ENCODE measurements at regions not wholly inside any gene's neighbourhood (a gene's known extent, or its start where the extent isn't known, plus 50 kb on each side); places are given as distances from the start of the nearest gene placed in this dataset.

- no peak for TF ChIP-seq ZBTB7A (IDR thresholded peaks at IDR 0.05; ENCODE audit: low read depth)
- no peak for TF ChIP-seq CREB1 (IDR thresholded peaks at IDR 0.05; ENCODE audit: low read depth)
- no peak for TF ChIP-seq TAF1 (IDR thresholded peaks at IDR 0.05; ENCODE audit: low read depth)
- TF ChIP-seq TEAD4 (IDR thresholded peaks at IDR 0.05): no peak
- TF ChIP-seq NFIC (IDR thresholded peaks at IDR 0.05): no peak
- TF ChIP-seq CEBPB (IDR thresholded peaks at IDR 0.05): no peak
- no peak for TF ChIP-seq MAX (IDR thresholded peaks at IDR 0.05)
- no peak for TF ChIP-seq RAD21 (IDR thresholded peaks at IDR 0.05; ENCODE audit: low read depth)
- TF ChIP-seq USF1 (IDR thresholded peaks at IDR 0.05): no peak
- no peak for TF ChIP-seq EGR1 (IDR thresholded peaks at IDR 0.05)
- no peak for TF ChIP-seq EP300 (IDR thresholded peaks at IDR 0.05; ENCODE audit: borderline replicate concordance)
- no peak for TF ChIP-seq REST (IDR thresholded peaks at IDR 0.05; ENCODE audit: low read depth)
Observed at GRCh38 chr16:9275816-9276354, 184.4 kb downstream of the HAPSTR1 start.

DNA sequence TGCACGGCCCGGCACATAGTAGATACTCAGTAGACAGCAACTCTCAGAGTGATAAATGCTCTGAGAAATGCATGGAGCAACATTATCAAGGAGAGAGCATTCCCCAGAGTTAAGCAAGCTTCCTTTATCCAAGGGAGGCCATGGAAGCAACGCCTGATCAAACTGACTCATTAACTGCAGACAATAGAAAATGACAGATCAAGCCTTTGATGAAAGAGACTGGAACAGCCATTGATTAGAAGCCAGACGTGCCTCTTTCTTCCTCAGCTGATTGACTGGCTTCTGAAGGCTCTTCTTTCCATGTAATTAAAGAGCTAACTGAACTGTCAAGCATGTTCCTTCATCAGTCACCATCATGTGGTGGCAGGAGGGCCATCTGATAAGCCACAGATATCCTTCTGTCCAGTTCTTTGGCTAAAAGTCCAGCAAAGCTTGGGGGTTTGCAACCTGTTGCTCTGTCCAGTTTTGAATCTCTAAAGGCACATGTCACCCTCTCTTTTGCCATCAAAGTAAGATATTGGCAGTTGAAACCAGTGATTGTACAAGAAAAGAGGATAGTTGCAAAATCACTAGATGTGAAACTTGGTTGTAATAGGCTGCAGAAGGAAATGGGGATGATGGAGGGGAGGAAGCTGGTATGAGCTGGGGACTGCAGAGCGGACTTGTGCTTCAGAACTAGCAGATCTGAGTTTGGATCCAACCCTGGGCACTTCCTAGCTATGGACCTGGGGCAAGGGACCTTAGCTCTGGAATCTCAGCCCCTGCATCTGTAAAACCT lies 188.0 kb downstream of the HAPSTR1 start:
- TF ChIP-seq TCF12 (IDR thresholded peaks at IDR 0.05; ENCODE audit: low read depth) (no peak), TEAD4 (IDR thresholded peaks at IDR 0.05) (no peak), FOXM1 (IDR thresholded peaks at IDR 0.05; ENCODE audit: borderline replicate concordance, low read depth) (no peak), EGR1 (IDR thresholded peaks at IDR 0.05) (no peak), NFIC (IDR thresholded peaks at IDR 0.05) (no peak), YY1 (IDR thresholded peaks at IDR 0.05; ENCODE audit: low read depth) (no peak), MAX (IDR thresholded peaks at IDR 0.05) (no peak), ZBTB7A (IDR thresholded peaks at IDR 0.05; ENCODE audit: low read depth) (no peak), USF1 (IDR thresholded peaks at IDR 0.05) (no peak), CEBPB (IDR thresholded peaks at IDR 0.05) (no peak), RAD21 (IDR thresholded peaks at IDR 0.05; ENCODE audit: low read depth) (no peak)

GRCh38 chr16:9280069-9280466 lies 188.6 kb downstream of the HAPSTR1 start:
- TF ChIP-seq ZBTB7A (IDR thresholded peaks at IDR 0.05; ENCODE audit: low read depth): no peak
- TF ChIP-seq YY1 (IDR thresholded peaks at IDR 0.05; ENCODE audit: low read depth): no peak
- TF ChIP-seq USF1 (IDR thresholded peaks at IDR 0.05): no peak
- no peak for TF ChIP-seq MAX (IDR thresholded peaks at IDR 0.05)
- TF ChIP-seq FOXM1 (IDR thresholded peaks at IDR 0.05; ENCODE audit: borderline replicate concordance, low read depth): no peak
- no peak for TF ChIP-seq CREB1 (IDR thresholded peaks at IDR 0.05; ENCODE audit: low read depth)
- no peak for TF ChIP-seq RAD21 (IDR thresholded peaks at IDR 0.05; ENCODE audit: low read depth)
- TF ChIP-seq TCF12 (IDR thresholded peaks at IDR 0.05; ENCODE audit: low read depth): no peak
- no peak for TF ChIP-seq NFIC (IDR thresholded peaks at IDR 0.05)
- no peak for TF ChIP-seq TEAD4 (IDR thresholded peaks at IDR 0.05)
- TF ChIP-seq CEBPB (IDR thresholded peaks at IDR 0.05): no peak
- TF ChIP-seq REST (IDR thresholded peaks at IDR 0.05; ENCODE audit: low read depth): no peak
- TF ChIP-seq EP300 (IDR thresholded peaks at IDR 0.05; ENCODE audit: borderline replicate concordance): no peak
- TF ChIP-seq TAF1 (IDR thresholded peaks at IDR 0.05; ENCODE audit: low read depth): no peak
- no peak for TF ChIP-seq EGR1 (IDR thresholded peaks at IDR 0.05)

DNA sequence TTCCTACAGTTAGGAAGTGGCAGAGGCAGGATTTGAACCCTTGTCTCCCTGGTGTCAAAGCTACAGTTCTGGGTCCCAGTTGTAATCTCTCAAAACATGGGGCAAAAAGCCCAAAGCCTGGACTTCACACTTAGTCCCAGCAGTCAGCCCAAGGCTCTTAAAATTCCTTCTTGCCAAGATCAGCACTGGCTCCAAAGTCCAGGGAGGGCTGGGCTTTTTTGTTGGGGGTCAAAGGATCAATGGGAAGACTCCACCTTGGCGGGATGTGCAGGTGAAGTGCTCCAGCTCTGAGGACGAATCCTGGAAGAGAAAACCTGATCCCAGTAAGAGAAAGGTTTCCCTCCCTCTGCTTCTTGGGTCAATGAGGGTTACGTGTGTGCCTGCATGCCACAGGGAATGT lies 195.5 kb downstream of the HAPSTR1 start:
- TF ChIP-seq FOXM1 (IDR thresholded peaks at IDR 0.05; ENCODE audit: borderline replicate concordance, low read depth) (no peak), CEBPB (IDR thresholded peaks at IDR 0.05) (no peak), EGR1 (IDR thresholded peaks at IDR 0.05) (no peak), ZBTB7A (IDR thresholded peaks at IDR 0.05; ENCODE audit: low read depth) (no peak), RAD21 (IDR thresholded peaks at IDR 0.05; ENCODE audit: low read depth) (no peak), USF1 (IDR thresholded peaks at IDR 0.05) (no peak), REST (IDR thresholded peaks at IDR 0.05; ENCODE audit: low read depth) (no peak), YY1 (IDR thresholded peaks at IDR 0.05; ENCODE audit: low read depth) (no peak), MAX (IDR thresholded peaks at IDR 0.05) (no peak), TEAD4 (IDR thresholded peaks at IDR 0.05) (no peak), TCF12 (IDR thresholded peaks at IDR 0.05; ENCODE audit: low read depth) (no peak), TAF1 (IDR thresholded peaks at IDR 0.05; ENCODE audit: low read depth) (no peak), EP300 (IDR thresholded peaks at IDR 0.05; ENCODE audit: borderline replicate concordance) (no peak), CREB1 (IDR thresholded peaks at IDR 0.05; ENCODE audit: low read depth) (no peak), NFIC (IDR thresholded peaks at IDR 0.05) (no peak)

Data from Ishikawa (cell line).